GM19397 (cell line): ENCODE measurements at regions not wholly inside any gene's neighbourhood (a gene's known extent, or its start where the extent isn't known, plus 50 kb on each side); places are given as distances from the start of the nearest gene placed in this dataset.
A peak's percentile ranks its signal among the peaks of the same experiment; 100 is the strongest.
"Not testable (repeated sequence)": the region's sequence is repeated elsewhere in the genome, so short reads cannot be mapped to it uniquely, and the experiment has no call there.

Experiments
- ATAC-seq: cut with Tn5 transposase; IDR thresholded peaks from one replicate; pipeline ENCODE4 v1.9.1; 2021; ENCODE audit warnings: mild to moderate bottlenecking, moderate library complexity; ENCODE audit not compliant: unreplicated experiment

GRCh38 chr17:83159204-83160049, 80.0 kb downstream of the METRNL start:
- no peak for ATAC-seq

DNA sequence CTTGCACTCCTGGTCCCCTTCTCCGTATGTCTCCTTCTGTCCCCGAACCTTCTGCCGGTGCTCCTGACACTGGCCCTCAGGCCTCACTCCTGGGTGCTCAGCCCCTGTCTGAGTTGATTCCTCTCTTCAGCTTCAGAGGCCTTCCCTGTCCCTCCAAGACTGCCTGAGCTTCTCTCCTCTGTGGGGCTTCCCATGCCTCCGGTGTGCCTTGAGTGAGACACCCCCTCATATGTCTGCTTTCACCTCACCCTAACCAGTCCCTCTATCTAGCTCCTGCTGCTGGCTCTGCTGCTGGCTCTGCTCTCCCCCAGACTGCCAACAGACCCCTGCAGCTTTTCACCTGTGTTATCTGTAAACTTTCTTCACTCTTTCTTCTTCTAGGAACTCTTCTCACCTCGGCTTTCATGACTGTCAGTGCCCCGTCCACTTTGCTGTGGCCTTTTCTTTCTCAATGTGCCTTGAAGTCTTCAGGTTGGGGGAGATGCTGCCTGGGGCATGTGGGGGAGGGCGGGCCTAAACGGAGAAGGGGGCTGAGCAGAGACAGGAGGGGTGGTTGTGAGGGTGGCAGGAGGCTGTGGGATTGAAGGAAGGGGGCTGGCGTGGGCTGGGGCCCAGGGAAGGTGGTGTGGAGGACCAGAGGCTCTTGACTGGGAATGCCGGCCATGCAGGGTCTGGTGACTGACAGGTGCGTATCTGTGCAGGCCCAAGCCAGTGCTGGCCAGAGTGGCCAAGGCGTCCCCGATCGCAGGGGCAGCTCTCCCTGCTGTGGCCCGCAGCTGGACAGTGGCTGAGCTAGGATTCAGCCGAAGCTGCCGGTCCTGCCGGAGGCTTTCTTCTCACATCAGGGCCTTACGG, 81.3 kb downstream of the METRNL start:
- no peak for ATAC-seq

- ATAC-seq: no peak
Measured at GRCh38 chr17:83161298-83162034, 82.1 kb downstream of the METRNL start.

GRCh38 chr17:83162035-83162745, 82.8 kb downstream of the METRNL start:
- no peak for ATAC-seq

- ATAC-seq: no peak
Measured at GRCh38 chr17:83164490-83164889, 85.1 kb downstream of the METRNL start.

DNA sequence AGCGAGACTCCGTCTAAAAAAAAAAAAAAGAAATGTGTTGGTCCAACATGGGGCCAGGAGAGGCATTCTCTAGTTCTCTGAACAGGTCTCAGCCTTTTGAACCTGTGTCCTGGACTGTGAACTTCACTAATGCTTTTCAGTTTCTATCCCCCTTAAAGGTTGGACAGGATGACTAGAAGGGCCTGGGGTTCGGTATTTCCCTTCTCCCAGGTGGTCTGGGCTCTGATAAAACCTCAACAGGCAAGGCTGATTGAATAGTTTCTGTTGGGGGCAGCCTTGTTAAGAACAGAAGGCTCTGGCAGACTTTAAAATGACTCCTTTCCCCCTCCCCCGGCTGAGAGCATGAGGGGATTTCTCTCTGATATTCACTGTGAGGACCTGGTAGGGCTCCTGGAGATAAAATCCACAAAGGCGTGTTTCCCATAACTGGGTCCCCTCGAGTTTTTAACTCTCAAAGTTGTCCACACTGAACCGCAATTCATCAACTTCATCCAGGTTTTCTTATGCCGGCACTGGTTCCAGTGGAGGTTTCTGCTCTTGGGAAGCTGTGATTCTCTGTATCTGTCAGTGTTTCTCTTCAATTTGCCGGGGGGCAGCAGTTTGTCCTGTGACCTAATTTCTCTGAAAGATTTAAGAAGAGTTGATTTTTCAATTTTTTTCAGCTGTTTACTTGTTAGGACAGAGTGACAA, 91.3 kb downstream of the METRNL start:
- no peak for ATAC-seq

- no peak for ATAC-seq
Measured at GRCh38 chr17:83171661-83172060, 92.3 kb downstream of the METRNL start.

- ATAC-seq: not testable (repeated sequence)
Measured at GRCh38 chr17:83172099-83172498, 92.7 kb downstream of the METRNL start.

GRCh38 chr17:83172646-83173045, 93.2 kb downstream of the METRNL start:
- ATAC-seq: not testable (repeated sequence)

- ATAC-seq: not testable (repeated sequence)
Measured at GRCh38 chr17:83173180-83173913, 93.9 kb downstream of the METRNL start.

DNA sequence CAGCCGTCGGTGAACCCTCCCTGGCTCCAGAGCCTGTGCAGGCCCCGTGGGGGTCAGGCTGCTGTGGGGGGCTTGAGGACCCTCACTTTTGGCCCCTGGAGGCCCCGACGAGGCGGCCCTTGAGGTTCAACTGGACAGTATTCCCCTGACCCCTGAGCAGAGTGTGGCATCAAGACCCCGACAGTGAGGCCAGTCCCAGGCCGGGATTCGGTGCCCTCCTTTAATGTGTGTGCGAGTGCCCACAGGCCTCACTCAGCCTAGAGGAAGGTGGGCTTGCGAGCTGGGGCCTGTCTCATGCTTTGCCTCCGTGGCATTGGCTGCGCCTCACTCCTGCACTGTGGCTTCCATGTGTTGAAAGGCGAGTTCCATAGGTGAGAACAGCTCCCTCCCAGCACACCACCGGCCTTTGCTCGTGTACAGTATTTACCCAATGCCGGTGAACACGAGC, 94.5 kb downstream of the METRNL start:
- ATAC-seq: no peak

DNA sequence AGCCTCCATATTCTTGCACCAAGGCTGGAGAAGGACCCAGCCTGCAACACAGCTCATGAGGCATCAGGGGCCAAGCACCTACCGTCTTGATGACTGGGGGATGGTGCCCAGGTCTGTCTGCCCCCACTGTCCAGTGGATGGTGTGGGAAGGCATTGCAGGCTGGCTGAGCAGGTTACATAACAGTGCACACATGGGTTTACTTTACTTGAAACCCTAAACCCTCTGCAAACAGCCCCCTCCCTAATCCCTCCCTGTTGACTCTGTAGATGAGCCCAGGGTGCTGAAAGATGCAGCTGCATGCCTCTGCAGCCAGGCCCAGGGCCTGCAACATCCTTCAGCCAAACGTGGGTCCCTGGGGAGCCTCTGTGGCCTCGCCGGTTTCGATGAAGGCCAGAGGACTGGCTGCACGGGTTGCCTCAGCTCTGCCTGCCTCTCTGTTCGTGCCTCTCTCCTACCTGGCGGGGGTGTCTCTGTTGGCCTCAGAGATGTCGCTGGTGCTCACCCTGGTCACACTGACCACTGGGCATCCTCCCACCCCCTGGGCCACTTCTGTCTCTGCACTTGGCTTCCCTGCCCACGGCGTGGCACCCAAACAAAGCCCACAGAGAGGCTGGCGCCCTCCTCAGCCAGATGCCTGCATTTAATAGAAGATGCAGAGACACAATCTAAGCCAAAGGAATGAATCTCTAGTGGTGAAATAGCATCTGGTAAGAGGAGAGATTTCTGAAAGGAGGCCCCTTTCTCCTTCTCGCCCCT, 95.1 kb downstream of the METRNL start:
- peak; percentile 77 for ATAC-seq

DNA sequence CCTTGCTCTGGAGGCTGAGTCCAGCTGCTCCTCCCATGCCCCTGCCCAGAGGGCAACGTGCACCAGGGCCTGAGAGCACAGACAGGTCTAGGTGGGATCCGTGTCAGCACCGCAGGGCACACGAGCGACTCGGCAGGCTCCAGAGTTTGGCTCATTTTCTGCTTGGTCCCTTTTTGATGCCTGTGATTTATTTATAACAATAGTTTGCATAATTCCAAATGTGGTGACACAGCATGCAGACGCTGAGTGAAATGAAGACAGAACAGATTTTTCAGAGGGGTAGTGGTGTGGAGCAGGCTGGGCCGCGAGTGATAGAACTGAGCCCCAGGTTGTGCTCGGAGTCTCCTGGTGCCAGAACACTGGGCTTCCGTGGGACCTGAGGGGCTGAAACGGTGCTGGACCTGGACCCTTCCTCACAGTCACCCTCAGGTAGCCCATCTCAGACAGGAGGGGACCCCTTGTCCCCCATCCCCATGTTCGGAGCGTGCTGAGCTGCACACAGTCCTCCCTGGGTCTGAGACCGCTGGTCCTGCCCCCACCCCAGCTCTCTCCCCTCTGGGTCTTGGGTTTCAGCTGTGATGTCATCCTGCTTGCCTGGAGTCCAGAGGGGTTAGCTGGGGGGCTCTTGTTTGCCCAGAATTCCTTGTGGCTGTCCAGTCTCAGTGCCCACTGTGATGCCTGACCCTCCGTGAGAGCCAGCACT, 95.9 kb downstream of the METRNL start:
- no peak for ATAC-seq

- no peak for ATAC-seq
Measured at GRCh38 chr17:83175822-83176622, 96.6 kb downstream of the METRNL start.

- ATAC-seq: no peak
Measured at GRCh38 chr17:83176623-83177583, 97.5 kb downstream of the METRNL start.
